ENCODE measurements at regions not wholly inside any gene's neighbourhood (a gene's known extent, or its start where the extent isn't known, plus 50 kb on each side); places are given as distances from the start of the nearest gene placed in this dataset.

DNA sequence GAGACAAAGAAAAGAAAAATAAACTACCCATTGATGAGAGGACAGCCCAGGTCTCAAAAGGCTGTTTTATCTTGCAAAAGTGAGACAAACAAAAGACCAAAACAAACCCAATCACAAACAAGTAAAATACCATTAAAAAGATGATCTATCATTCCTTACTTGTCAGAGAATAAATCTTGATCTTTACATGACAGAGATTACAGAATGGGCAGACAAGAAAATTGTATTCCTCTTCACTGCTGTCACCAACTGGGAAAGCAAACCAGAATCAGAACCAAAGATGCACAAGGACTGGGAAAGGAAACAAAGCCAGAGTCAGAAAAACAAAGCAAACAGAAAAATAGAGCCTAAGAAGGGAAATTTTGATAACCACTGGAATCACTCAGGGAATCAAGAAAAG, 444.0 kb upstream of the PDE3A start:
- no peak for DNase-seq

DNA sequence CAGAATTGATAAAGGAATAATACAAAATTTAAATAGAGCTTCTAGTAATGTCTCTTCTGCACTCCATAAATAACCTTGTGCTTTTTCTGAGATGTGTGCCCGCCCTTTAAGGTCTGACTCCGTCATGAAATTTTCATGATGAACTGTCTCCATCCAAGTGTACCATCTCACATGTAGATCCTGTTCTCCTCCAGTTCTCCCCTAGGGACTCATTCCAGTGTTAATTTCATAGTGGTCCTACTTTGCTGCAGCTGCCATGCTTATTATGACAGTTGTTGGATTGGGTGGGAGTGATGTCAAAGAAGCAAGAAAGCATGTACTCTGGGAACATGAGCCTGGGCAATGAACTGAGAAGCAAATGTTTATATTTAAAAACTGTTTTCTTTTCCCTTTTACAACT, 442.5 kb upstream of the PDE3A start:
- DNase-seq, result no peak

DNA sequence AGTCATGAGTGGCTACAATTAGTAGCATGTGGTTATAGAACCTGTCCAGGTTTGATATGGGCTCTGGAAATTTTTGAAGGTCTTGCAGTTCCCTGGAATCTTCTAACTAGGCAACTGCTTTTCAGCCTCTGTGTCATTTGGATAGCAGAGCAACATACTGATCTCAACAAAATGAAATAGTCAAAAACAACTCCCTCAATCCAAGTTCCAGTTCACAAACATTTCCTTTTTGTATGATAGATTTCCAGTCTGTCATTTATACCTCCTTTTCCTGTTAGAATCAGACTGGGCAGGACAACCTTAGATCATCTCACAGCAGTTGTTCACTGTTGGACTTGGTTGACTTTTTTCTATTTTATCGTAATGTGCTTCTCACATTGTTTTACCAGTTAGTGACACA, 442.1 kb upstream of the PDE3A start:
- DNase-seq, result no peak

DNA sequence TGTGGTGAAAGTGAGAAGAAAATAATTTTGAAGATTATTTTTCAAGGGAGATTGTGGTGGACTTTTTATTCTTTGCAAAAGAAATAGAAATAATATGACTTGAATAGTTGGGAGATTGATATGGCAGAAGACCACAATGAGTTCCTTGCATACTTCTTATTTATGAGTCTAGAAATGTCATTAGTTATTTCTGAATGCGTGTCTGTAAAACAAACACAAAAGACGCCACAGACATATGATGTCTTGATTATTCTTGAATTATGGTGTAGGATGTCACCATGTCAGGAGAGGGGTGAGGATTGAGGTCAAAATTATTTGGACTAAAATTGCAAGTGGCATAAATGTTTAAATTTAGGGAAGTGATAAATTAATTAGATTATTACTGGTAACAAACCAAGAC, 440.7 kb upstream of the PDE3A start:
- no peak for DNase-seq

DNA sequence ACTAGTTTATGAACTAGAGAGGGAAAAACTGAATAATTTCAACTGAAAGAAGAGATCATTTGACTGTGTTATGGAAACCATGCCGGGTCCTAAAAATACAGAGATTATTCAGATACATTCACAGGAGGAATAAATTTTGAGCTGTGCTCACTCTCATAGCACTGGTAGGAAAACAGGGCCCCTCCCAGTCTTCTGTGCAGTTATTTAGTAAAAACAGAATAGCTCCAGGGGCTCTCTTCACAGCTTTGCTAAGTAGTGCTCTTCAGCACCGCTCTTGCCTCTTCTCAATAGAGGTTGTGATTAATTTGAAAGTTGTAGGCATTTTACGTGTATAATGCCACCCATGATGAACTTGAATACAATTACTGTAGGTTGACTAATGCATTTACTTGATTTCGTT, 435.9 kb upstream of the PDE3A start:
- no peak for DNase-seq

DNA sequence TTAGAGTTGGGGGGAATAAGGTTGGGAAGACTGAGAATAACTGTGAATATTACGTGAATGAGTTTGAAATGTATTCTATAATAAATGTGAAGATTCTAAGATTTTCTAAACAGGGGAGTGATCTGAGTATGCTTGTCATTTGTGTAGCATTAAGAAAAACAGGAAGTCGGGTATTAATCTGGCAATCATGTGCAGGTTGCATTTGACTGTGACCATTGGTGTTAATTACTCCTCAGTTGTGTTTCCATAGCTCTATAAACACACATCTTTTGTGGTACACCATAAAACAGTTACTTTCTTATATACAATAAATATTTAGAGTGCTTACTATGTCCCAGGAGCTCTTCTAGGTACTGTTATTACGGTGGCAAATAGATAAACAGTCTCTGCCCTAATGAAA, 434.4 kb upstream of the PDE3A start:
- no peak for DNase-seq

DNA sequence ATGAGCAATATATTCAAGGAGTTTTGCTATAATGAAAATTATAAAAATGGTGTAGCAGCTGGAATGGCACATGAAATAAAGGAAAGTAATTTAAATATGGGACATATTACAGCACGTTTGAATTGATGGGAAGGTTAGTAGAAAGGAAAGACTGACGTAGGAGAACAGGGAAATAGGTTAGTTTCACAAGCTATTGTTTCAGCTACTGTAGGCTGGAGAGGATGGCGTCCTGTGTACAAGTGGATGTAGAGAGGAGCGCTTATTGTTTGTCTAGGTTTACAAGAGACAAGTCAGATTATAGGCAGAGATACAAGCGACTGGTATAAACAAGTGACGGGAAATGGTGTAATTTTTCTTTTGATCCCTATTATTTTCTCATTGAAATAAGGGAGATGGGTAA, 431.2 kb upstream of the PDE3A start:
- no peak for DNase-seq

DNA sequence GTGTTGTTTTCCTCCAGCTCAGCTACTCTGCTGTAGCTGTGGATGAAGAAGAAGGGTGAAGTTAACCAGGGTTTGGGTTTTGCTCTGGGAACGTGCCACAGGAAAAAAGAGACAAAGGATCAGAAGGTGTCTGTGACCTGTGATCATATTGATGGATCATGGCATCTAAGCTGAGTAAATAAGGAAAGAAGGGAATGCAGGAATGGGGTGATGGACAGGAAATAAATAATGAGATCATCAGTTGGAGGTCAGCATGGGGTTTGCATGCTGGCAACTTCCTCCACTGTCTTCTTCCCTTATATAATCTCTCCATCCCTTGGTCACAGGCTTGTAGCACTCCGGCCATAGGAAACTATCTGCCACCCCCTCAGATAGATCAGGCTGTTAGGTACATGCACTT, 430.3 kb upstream of the PDE3A start:
- no peak for DNase-seq

DNA sequence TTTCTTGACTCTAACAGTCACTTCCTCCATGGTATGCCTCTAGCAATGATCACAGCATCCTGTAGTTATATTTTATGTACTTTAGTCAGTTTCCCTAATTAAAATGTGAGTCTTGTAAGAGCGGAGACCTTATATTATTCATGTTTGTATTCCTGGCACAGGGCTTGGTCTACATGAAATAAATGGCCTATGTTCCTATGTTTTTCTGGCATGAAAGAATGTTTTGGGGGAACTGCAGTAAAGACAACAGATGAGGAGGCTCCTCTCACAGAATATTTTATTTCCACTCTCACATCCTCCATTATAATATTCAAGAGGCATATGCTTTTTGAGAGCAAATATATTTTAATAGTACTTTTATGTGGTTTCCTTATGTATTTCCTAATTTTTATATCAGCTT, 429.8 kb upstream of the PDE3A start:
- no peak for DNase-seq

DNA sequence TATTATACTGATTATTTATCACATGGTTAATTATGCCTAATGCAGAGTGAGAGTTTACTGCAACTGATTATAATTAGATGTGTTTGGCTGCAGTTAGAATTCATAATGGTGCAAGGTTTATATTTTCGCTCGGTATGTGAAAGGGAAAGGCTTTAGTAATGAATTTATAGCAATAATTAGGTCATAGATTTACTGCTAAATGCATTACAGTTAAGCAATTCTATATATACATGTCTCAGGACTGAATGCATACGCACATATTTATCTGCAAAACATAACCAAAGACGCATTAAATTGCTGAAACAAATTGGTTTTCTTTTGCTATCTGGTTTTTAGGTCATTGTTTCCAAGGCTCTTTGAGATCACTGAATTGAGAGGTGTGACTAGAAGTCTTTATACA, 428.1 kb upstream of the PDE3A start:
- DNase-seq, result no peak

DNA sequence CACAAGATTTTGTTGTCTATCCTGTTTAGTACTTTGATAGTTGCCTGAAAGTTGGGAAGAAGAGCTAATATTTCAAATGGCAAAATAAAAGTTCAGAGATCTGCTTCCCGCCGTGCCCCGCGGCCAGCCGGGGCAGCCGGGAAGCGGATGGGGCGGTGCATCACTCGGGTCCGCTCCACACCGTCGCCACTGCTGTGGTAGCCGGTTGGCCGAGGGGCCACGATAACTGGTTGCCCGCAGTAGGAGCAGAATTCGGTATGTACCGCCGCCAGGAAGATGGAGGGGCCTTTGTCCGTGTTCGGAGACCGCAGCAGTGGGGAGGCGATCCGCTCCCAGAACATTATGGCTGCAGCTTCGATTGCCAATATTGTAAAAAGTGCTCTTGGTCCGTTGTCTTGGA, 427.2 kb upstream of the PDE3A start:
- no peak for DNase-seq

DNA sequence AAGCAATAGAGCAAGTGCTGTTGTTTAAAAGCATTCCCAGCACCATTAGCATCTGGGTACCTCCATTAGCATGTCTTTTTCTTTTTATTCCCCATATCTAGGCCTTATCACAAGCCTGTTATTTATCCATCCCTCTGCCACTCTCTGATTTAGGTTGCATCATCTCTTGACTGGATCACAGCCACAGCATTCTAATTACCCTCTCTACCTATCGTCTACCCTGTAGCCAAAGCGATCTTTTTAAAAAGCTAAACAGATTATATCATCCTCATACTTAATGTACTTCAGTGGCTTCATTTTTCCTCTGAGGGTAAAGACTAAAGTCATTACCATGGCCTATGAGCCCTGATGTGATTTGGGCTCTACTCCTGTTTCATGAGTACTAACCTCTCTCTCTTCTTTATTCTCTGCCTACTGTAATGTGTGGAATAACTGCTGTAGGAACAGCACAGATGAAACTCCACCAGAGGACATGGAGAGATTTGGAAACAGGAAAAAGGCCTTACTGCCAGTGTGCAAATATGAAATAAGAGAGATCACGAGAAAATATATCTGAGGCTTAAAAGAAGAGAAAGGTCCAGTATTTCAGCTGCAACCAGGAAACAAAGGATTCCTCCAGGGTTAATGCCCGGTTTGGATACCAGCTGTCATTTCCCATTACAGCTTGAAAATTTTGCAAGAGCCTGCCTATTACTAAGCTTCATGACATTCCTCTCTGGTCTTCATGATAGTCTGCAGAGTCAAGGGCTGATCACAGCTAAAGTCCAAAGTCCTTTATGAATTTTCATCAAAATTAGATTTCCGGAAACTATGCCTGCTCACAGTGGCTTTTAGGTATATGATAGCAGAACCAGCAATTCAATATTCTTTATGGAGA, 422.5 kb upstream of the PDE3A start:
- DNase-seq, result no peak

DNA sequence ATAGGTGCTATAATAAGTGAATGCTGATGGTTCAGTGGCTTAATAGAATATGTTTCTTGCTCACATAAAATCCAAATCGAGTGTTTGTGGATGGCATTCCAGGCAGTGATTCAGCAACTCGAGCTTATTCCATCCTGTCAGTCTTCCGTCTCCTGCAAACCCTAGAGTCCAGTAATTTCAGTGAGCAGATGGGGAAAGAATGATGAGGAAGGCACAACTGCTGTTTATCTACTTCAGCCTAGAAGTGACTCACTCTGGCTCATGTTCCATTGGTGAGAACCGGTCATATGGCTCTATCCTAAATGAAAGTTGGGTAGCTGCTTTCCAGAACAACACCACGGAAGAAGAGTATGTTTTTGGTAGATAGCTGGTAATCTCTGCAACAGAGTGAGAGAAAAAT, 421.8 kb upstream of the PDE3A start:
- no peak for DNase-seq

DNA sequence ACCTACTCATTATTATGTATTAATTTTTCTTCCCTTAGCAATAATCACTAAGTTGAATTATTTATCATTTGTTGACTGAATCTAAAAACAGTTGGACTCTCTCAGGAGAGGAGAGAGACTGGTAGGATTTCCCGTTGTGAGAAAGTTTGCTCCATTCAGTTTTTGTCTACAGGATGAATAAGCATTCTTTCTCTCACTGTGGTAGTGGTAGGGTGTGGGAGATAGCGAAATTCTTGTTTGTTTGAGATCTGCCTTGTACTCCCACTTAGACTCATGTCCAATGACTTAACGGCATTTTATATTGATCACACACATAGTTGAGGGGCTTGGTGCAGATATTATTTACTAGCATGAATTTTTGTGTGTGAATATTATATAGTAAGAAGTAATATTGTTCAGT, 421.0 kb upstream of the PDE3A start:
- no peak for DNase-seq

DNA sequence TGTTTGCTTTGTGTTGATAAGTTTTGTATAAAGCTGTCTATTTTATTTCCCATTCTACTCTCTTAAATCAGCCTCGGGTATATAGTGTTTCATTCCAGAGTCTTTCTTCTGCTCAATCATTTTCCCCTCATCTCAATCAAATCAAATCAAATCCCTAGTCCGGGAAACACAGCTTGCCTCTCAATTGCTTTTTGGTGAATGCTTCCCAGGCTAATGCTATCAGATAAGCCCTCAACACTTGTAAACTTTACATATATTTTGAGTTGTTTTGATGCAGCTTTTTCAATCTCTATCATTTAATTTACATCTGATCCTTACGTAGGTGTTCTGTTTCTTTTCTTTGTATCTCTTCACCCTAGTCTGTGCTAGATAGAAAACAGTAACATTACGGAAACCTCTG, 416.7 kb upstream of the PDE3A start:
- DNase-seq, result no peak

DNA sequence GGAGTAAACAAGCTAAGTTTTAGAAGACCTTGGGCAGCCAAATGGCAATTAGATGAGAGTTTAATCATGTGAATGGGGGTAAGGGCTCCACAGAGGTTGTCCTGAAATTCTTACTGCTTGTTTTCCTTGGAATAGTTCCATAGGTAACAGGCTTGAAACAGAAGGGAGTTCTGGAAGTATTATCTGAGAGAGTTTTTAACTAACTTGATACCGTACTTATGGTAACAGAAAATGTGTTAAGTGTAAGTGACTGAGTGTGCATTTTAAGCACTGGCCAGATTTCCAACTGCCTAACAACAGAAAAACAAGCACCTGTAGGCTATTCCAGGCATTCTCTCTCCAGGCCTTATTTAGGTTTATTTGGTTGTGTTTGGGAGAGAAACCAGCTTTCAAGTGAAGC, 414.6 kb upstream of the PDE3A start:
- DNase-seq, result no peak

DNA sequence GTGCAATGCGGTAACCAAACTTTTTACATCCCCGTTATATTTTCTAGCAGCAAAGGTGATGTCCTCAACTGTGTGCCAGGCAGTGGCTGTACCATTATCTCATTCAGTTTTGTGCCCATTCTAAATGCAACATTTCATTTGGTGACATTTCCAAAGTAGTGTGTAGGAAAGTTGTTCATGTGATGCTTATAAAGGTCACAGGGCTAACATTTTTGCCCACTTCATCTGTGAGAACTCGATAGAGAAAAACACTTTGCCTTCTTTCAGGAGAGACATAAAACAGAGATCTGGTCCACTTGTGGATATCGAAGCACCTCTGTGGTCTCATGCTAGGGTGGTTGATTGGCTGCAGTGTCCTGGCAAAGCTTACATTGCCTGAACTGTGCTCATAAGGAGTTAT, 414.2 kb upstream of the PDE3A start:
- no peak for DNase-seq

DNA sequence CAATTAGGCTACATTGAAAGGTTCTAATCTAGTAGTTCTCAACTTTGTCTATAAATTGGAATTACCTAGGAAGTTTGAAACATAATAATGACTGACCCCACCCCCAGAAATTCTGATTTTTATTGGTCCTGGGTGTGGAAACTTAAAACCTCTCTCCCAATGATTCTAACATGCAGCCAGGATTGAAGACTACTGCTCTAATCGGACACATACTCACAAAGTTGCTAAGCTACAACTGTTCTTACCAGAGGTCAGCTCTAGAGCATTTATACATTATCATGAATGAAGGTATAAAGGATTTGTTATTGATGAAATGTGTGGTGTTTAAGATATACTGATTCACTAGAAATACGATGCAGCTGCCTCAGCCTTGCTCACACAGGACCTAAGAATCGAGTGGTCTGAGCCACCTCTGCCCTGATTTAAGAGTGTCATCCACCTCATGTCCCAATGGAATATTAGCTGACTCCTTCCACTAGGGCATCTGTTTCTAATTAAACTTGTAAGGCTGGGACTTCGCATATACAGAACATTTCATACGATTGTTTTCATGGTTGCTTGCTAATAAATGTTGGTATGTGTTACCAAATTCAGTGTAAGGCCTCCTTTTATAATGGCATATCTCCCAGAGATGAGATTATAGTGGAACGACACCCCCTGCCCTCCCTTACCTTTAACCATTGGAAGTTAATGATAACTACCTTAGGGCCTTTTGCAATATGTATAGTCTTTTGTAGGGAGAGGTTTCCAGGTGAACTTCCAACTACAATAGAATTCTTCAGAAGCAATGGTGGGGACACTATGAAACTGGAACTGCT, 410.8 kb upstream of the PDE3A start:
- DNase-seq, result no peak

DNA sequence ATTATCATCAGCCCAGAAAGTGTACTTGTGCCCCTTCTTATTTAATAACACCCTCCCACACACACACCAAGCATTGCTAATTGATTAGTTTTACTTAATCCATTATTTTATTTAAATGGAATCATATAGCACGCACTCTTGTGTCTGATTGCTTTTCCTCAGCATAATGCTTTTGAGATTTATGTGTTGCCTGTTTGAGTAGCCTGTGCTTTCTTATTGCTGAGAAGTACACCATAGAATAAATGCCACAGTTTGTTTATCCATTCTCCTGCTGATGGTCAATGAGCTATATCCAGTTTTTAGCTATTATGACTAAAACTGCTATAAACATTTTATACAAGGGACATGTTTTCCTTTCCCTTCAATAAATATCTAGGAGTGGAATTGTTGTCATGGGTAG, 409.9 kb upstream of the PDE3A start:
- DNase-seq, result no peak

DNA sequence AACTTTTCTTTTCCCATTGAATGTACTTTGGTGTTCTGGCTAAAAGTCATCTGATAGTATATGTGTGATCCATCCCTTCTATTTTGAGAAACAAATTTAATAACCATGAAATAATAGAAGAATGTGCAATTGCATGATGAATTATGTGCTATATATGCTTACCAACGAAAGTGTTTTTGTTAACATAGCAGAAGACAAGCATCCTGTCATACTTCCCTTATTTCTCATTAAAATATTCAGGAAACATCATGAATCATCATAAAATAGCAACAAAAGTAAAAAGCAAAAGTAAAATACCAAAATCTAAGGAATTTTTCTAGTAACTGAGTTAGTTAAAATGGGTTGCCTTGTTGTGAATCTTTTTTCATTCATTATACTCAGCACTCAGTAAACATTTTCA, 409.0 kb upstream of the PDE3A start:
- no peak for DNase-seq

DNA sequence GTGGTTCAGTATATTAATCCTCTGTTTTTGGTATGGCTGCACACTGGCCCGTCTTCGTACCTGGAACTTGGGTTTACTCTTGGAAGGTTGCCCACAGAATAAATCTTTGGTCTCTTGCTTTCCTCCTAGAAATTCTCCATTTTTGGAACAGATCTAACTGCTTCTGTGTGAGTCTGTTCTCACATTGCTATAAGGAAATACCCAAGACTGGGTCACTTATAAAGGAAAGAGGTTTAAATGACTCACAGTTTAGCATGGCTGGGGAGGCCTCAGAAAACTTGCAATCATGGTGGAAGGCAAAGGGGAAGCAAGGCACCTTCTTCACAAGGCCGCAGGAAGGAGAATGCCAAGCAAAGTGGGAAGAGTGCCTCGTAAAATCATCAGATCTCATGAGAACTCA, 407.8 kb upstream of the PDE3A start:
- DNase-seq, result no peak

DNA sequence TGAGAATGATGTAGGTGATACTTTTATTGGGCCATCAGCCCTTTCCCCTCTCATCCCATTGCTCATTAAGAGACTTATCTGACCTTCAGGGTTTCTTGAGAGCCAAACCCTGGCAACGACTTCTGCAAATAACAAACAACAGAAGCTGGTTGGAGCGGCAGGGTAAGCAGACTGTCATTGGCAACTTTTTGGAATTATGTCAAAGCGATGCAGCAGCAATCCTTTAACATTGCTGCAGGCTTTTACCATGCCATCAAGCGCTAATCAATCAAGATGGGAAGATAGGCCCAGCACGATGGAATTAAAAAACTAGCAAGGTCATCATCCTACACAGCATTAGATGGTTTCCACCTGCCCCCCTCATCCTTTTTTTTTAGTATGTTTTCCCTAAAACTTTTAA, 406.1 kb upstream of the PDE3A start:
- DNase-seq, result no peak

DNA sequence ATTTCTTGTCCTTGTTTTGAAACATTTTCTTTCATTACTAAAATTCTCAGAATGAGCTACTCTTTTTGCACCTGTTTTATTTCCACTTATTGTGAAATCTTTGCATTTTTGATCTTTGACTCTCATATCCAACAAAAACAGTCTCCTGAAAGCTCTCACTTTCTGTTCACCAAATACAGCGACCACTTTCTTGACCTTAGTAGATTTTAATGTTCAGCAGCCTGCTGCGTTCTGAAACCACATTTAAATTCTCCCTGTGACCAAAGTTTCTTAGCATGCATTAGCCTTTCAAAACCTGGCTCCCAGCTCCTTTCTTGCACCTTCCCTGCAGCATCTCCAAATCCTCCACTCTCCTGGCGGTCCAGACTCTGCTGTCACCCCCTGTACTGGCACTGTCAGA, 404.4 kb upstream of the PDE3A start:
- DNase-seq, result no peak

DNA sequence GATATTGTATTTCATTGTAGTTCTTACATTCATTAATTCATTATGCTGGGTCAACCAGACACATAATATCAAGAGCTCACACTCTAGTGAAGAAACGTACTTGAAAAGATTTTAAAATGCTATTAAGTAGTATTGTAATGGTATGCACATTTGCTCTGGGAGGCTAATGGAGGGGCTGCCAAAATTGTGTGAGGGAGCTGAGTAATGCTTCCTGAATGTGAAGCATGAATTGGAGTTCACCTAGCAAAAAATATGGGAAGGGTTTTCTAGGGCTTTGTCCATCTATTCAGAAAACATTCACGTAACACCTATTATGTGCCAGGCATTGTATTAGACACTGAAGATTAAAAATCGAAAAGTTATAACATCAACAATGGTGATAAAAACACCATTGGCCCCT, 403.8 kb upstream of the PDE3A start:
- DNase-seq, result no peak

All from CD4-positive, alpha-beta T cell treated with Interleukin-12 subunit alpha and Interleukin-12 subunit beta, for 1 hour (primary cell).